T follicular helper cell (primary cell): ENCODE measurements at regions not wholly inside any gene's neighbourhood (a gene's known extent, or its start where the extent isn't known, plus 50 kb on each side); places are given as distances from the start of the nearest gene placed in this dataset.
"Not testable (repeated sequence)": the region's sequence is repeated elsewhere in the genome, so short reads cannot be mapped to it uniquely, and the experiment has no call there.

Source experiments
- DNase-seq: peaks from one replicate; pipeline ENCODE4 v3.0.0-alpha.2; 2020; ENCODE audit warnings: low read depth

- no peak for DNase-seq
These were observed 93.0 kb upstream of the EGFL6 start for GRCh38 chrX:13476384-13476783.

GRCh38 chrX:13474164-13474516, 95.3 kb upstream of the EGFL6 start:
- DNase-seq, result no peak

GRCh38 chrX:13473442-13474163, 95.8 kb upstream of the EGFL6 start:
- no peak for DNase-seq

- no peak for DNase-seq
These were observed 96.4 kb upstream of the EGFL6 start for GRCh38 chrX:13472975-13473374.

GRCh38 chrX:13471269-13471668, 98.1 kb upstream of the EGFL6 start:
- no peak for DNase-seq

GRCh38 chrX:13470685-13470977, 98.8 kb upstream of the EGFL6 start:
- no peak for DNase-seq

GRCh38 chrX:13469963-13470684, 99.3 kb upstream of the EGFL6 start:
- no peak for DNase-seq

GRCh38 chrX:13468096-13468495, 101.3 kb upstream of the EGFL6 start:
- DNase-seq, result no peak

GRCh38 chrX:13467243-13467642, 102.2 kb upstream of the EGFL6 start:
- DNase-seq, result no peak

- DNase-seq, result no peak
These were observed 104.7 kb upstream of the EGFL6 start for GRCh38 chrX:13464599-13465275.

GRCh38 chrX:13463608-13464007, 105.8 kb upstream of the EGFL6 start:
- no peak for DNase-seq

GRCh38 chrX:13452283-13452682, 117.1 kb upstream of the EGFL6 start:
- DNase-seq, result no peak

- no peak for DNase-seq
These were observed 120.0 kb upstream of the EGFL6 start for GRCh38 chrX:13449441-13449840.

- DNase-seq, result no peak
These were observed 120.5 kb upstream of the EGFL6 start for GRCh38 chrX:13448941-13449340.

GRCh38 chrX:13441608-13442007, 121.8 kb upstream of the ATXN3L start:
- not testable (repeated sequence) for DNase-seq

GRCh38 chrX:13440176-13440575, 120.3 kb upstream of the ATXN3L start:
- no peak for DNase-seq

- no peak for DNase-seq
These were observed 113.4 kb upstream of the ATXN3L start for GRCh38 chrX:13433298-13433605.

GRCh38 chrX:13432414-13433297, 112.8 kb upstream of the ATXN3L start:
- DNase-seq, result no peak

GRCh38 chrX:13430136-13430827, 110.4 kb upstream of the ATXN3L start:
- no peak for DNase-seq

- no peak for DNase-seq
These were observed 108.4 kb upstream of the ATXN3L start for GRCh38 chrX:13428053-13428786.

- no peak for DNase-seq
These were observed 107.7 kb upstream of the ATXN3L start for GRCh38 chrX:13427441-13428052.
